22Rv1 (cell line): ENCODE measurements at regions not wholly inside any gene's neighbourhood (a gene's known extent, or its start where the extent isn't known, plus 50 kb on each side); places are given as distances from the start of the nearest gene placed in this dataset.

ENCODE experiments used
- ZFX ChIP-seq: fragments of 450-650 bp; IDR thresholded peaks from 2 replicates; pipeline ENCODE4 v1.6.1; 2017; ENCODE audit warnings: antibody characterized with exemption, borderline replicate concordance
- TF ChIP-seq, protein P1 (sequence below): fragments of 450-650 bp; IDR thresholded peaks from 2 replicates; pipeline ENCODE4 v1.5.1; 2017; ENCODE audit warnings: mild to moderate bottlenecking

DNA sequence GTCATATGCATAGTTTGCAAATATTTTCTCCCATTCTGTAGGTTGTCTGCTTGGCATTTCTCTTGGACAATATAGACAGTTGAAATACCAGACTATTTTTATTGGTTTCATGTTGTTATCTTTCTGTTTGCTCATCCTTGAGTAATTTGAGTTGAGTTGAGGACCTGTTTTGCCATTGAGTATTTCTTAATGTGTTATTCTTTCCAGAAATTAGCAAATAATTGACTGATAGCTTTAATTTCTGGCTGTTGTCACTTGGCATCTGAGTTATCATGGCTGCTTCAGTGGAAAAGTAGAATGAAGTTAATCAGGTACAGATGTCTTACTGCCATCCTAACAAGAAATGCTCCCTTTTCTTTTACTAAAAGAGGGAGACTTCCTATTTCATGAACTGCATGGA lies 264.8 kb upstream of the DUSP10 start:
- TF ChIP-seq, protein P1, sequence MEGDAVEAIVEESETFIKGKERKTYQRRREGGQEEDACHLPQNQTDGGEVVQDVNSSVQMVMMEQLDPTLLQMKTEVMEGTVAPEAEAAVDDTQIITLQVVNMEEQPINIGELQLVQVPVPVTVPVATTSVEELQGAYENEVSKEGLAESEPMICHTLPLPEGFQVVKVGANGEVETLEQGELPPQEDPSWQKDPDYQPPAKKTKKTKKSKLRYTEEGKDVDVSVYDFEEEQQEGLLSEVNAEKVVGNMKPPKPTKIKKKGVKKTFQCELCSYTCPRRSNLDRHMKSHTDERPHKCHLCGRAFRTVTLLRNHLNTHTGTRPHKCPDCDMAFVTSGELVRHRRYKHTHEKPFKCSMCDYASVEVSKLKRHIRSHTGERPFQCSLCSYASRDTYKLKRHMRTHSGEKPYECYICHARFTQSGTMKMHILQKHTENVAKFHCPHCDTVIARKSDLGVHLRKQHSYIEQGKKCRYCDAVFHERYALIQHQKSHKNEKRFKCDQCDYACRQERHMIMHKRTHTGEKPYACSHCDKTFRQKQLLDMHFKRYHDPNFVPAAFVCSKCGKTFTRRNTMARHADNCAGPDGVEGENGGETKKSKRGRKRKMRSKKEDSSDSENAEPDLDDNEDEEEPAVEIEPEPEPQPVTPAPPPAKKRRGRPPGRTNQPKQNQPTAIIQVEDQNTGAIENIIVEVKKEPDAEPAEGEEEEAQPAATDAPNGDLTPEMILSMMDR = no peak
- TF ChIP-seq ZFX = no peak
